ENCODE measurements at regions not wholly inside any gene's neighbourhood (a gene's known extent, or its start where the extent isn't known, plus 50 kb on each side); places are given as distances from the start of the nearest gene placed in this dataset.

DNA sequence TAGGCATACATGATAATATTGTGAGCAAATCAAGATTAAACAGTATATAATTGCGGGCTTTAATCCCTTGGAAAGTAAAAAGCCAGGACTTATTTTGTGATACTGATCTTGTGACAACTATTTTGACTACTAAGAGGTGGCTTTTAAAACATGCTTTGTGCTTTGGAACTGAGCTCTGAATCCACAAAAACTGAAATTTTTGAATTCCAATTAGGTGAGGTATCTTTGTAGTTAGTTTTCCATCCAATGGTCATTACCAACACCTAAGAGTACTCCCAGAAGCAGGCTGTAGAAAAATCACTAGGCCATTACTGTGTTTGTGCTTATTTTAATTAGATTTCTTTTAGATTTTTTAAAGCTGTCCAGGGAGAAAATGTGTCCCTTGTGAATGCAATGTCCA is 559.5 kb upstream of the WWC1 start:
- no peak for TF ChIP-seq EZH2 (IDR thresholded peaks at IDR 0.05; ENCODE audit: borderline replicate concordance, insufficient read depth, low read depth, low read length, poor library complexity, severe bottlenecking)
- TF ChIP-seq, protein P1, sequence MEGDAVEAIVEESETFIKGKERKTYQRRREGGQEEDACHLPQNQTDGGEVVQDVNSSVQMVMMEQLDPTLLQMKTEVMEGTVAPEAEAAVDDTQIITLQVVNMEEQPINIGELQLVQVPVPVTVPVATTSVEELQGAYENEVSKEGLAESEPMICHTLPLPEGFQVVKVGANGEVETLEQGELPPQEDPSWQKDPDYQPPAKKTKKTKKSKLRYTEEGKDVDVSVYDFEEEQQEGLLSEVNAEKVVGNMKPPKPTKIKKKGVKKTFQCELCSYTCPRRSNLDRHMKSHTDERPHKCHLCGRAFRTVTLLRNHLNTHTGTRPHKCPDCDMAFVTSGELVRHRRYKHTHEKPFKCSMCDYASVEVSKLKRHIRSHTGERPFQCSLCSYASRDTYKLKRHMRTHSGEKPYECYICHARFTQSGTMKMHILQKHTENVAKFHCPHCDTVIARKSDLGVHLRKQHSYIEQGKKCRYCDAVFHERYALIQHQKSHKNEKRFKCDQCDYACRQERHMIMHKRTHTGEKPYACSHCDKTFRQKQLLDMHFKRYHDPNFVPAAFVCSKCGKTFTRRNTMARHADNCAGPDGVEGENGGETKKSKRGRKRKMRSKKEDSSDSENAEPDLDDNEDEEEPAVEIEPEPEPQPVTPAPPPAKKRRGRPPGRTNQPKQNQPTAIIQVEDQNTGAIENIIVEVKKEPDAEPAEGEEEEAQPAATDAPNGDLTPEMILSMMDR (IDR thresholded peaks at IDR 0.05): no peak
